Stimulated activated CD4-positive, alpha-beta T cell treated with anti-CD3 and anti-CD28 coated beads, Interleukin-15, amount 100 ng/mL, for 24 hours (primary cell): ENCODE measurements at regions not wholly inside any gene's neighbourhood (a gene's known extent, or its start where the extent isn't known, plus 50 kb on each side); places are given as distances from the start of the nearest gene placed in this dataset.
"Not testable (repeated sequence)": the region's sequence is repeated elsewhere in the genome, so short reads cannot be mapped to it uniquely, and the experiment has no call there.

Experiments used
- DNase-seq: peaks from one replicate; pipeline ENCODE4 v3.0.0-alpha.2; 2020

DNA sequence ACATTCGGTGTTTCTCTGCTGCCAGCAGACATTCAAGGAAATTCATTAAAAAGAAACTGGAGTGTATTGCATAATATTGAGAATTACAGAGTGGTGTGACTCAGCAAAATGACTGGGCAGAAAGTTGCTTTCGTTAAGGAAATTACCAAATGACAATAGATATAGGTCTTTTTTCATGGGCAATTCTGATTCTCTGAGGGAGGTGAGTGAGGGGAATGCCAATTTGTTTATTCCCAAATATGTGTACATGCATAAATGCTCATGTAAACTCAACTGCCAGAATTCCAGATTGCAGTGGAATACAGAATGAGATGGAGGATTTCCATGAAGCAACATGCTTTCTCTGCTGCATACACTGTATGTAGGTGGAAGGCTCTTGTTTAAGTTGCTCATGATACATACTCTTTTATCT is 1730.1 kb downstream of the SLITRK5 start:
- no peak for DNase-seq

DNA sequence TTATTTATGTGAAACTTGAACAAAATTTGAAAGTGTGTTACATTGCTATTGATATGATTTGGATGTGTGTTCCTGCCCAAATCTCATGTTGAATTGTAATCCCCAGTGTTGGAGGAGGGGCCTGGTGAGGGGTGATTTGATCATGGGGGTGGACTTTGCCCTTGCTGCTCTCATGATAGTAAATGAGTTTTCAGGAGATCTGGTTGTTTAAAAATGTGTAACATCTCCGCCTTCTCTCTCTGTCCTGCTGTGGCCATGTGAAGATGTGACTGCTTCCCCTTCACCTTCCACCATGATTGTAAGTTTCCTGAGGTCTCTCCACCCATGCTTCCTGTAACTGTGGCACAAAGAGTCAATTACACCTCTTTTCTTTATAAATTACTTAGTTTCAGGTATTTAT is 1731.0 kb downstream of the SLITRK5 start:
- no peak for DNase-seq

GRCh38 chr13:89406096-89406495 is 1734.9 kb downstream of the SLITRK5 start:
- not testable (repeated sequence) for DNase-seq

DNA sequence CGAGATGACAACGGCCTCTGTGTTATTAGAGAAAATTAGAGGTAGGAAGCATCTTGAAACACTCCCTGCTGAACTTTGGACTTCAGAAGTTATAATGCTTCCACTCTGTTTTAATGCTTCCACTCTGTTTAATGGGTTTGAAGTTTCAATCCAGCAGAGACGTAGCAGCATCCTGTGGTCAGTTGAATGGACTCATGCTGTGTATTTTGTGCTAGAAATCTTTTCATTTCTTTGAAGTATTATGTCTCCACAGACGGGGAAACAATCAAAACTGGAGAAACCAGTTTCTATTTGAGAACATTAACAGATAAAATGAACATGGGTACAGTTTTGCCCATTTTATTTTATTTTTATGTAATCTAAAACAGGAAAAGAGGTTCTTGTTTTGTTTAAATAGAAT is 1736.2 kb downstream of the SLITRK5 start:
- DNase-seq = no peak

- DNase-seq = no peak
Observed at GRCh38 chr13:89432997-89433396, 1761.8 kb downstream of the SLITRK5 start.

- DNase-seq = not testable (repeated sequence)
Observed at GRCh38 chr13:89434624-89435023, 1763.5 kb downstream of the SLITRK5 start.

DNA sequence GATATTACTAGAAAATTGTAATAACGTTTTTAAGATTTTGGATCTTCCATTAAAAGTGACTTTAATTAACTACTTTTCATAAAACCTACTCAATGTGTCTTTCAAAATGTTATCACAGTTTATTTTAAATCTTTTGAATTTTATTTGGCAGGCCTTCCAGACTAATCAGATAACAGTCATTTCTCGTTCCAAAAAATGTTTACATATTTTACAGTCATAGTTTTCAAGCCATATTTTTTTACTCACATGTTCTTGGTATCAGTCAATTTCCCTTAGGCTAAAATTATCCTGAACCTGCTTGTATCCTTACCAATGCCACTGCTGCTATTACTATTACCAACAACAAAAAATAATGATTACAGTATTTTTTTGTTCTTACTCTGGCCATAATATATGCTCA is 1783.5 kb downstream of the SLITRK5 start:
- no peak for DNase-seq

DNA sequence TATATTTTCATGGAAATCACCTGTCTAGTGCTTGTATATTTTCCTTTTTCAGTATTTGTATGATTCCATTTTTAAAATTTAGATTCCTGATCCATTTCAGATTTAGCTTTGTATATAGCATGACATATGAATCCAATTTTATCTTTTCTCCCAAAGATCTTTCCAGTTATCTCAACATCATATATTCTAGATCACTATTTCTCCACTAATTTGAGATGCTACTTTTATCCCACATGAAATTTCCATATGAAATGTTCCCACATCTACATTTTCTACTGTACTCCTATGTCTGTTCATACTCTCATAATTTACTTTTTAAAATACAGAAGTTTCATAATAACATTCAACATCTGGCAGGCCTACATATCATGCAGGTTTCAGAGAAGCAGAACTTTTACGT is 1784.1 kb downstream of the SLITRK5 start:
- DNase-seq = no peak

GRCh38 chr13:89455741-89456140 is 1784.6 kb downstream of the SLITRK5 start:
- DNase-seq = no peak

DNA sequence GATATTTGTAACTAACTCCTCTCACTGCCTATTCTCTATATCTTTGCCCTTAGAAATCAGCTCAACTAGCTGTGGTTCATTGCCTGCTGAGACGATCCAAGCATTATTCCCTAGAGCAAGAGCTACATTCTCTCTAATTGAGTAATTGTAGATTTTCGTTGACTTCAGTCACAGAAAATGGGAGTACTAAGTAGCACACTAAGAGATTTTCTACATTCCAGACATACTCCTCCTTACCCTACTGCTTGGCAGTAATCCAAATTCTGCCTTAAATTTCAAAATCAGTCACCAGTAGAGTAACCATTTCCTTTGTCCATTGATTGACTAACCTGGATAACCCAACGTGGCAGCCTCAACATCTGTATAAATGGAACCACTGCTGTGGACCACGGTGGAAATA is 1786.8 kb downstream of the SLITRK5 start:
- no peak for DNase-seq

DNA sequence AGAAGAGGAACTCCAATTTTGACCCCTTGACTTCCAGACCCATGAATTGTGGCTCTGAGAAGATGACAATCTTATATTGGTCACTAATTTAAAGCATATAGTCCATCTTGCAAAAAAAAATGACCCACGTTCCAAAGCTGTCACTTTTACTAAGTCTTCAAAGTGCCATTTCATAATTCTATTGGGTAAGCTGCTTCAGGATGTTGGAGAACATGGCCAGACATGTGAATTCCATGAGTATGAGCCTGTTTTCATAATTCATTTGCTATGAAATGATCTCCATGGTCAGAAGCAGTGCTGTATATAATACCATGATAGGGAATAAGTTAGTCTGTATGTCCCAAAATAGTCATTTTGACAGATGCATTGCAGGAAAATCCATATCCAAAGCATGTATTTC is 1787.3 kb downstream of the SLITRK5 start:
- DNase-seq = no peak

GRCh38 chr13:89460895-89461294 is 1789.7 kb downstream of the SLITRK5 start:
- DNase-seq = not testable (repeated sequence)

- no peak for DNase-seq
Observed at GRCh38 chr13:89465366-89465765, 1794.2 kb downstream of the SLITRK5 start.

DNA sequence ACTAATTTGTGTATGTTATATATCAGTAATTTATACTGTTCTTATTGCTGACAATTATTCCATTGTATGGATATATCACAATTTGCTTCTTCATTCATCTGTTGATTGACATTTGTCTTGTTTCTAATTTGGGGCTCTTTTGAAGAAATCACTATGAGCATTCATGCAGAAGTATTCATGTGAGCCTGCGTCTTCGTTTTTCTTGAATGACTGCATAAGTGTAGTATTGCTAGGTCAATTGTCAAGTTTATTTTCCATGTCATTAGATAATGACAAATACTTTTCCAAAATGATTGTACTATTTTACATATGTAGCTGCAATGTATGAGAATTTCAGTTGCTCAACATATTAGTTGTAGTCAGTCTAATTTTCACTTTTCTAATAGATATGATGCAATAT is 1796.9 kb downstream of the SLITRK5 start:
- DNase-seq = no peak

DNA sequence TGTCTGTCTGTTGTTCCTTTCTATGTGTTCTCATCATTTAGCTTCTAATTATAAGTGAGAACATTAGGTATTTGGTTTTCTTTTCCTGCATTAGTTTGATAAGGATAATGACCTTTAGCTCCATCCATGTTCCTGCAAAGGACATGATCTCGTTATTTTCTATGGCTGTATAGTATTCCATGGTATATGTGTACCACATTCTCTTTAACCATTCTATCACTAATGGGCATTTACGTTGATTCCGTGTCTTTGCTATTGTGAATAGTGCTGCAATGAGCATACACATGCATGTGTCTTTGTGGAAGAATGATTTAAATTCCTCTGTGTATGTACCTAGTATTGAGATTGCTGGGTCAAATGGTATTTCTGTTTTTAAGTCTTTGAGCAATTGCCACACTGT is 1799.7 kb downstream of the SLITRK5 start:
- DNase-seq = no peak

- DNase-seq = no peak
Observed at GRCh38 chr13:89474432-89474831, 1803.3 kb downstream of the SLITRK5 start.

GRCh38 chr13:89486065-89486464 is 1814.9 kb downstream of the SLITRK5 start:
- DNase-seq = no peak

DNA sequence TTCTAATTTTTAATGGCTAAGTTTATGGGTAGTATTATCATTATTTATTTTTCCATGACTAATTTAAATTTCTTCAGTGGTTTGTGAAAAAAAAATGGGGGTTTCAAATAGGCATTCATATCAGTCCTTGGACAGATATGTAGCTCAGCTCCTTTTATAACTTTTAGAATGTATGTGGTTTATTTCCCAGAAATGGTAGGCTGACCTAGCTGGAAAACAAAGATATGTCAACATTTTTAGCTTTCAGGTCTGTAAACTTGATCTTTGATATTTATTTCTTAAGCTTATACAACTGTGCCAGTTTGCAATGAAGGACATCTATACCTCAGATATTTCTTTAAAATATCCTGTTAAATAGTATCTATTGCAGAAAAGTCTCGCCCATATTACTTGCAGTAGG is 1815.5 kb downstream of the SLITRK5 start:
- DNase-seq = no peak

DNA sequence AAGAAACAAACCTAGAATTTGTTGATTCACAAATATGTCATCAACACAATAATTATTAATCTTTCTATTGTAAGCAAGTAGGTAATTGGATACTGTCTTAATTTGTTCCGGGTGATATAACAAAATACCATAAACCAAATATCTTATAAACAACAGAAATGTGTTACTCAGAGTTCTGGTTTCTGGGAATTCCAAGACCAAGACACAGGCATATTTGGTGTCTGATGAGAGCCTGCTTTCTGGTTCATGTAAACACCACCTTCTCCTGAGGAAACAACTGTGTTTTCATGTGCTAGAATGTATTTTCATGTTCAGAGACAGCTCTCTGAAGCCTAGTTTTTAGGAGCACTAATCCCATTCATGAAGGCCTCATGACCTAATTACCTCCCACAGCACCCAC is 1819.5 kb downstream of the SLITRK5 start:
- DNase-seq = no peak

GRCh38 chr13:89496478-89496877 is 1825.3 kb downstream of the SLITRK5 start:
- no peak for DNase-seq

GRCh38 chr13:89497658-89498057 is 1826.5 kb downstream of the SLITRK5 start:
- no peak for DNase-seq

DNA sequence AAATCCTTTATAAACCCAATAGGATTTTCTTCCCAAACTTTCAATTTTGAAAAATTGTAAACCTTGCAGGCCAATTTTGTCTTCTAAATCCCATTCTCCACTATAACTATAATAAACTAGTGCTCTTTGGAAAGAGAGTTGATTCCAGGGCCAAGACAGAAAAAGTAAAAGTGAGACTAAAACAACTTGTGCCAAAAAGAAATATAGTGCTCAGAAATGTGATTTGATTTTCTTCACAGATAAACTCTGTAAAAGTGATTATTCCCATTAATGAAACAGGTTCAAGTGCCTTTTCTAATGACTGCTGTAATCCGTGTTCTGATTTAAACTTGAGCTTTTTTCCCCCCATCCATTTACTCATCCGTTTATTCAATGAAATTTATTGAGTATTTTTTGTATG is 1831.1 kb downstream of the SLITRK5 start:
- no peak for DNase-seq

GRCh38 chr13:89514534-89515312 is 1832.8 kb upstream of the MIR17HG start:
- DNase-seq = no peak

- no peak for DNase-seq
Observed at GRCh38 chr13:89515948-89516347, 1831.5 kb upstream of the MIR17HG start.
